Dermis microvascular lymphatic vessel endothelial cell (primary cell): ENCODE measurements at regions not wholly inside any gene's neighbourhood (a gene's known extent, or its start where the extent isn't known, plus 50 kb on each side); places are given as distances from the start of the nearest gene placed in this dataset.

Experiments
- DNase-seq, 2 donors: peaks; one replicate each; pipeline versions ENCODE4 v3.0.0 to v3.0.0-alpha.2; 2010; ENCODE audit warnings: low read depth in 2 of 2

- no peak for DNase-seq
These were observed 128.5 kb upstream of the VRK2 start for GRCh38 chr2:57918126-57918525.

- DNase-seq, result no peak
These were observed 126.2 kb upstream of the VRK2 start for GRCh38 chr2:57920342-57920939.

DNA sequence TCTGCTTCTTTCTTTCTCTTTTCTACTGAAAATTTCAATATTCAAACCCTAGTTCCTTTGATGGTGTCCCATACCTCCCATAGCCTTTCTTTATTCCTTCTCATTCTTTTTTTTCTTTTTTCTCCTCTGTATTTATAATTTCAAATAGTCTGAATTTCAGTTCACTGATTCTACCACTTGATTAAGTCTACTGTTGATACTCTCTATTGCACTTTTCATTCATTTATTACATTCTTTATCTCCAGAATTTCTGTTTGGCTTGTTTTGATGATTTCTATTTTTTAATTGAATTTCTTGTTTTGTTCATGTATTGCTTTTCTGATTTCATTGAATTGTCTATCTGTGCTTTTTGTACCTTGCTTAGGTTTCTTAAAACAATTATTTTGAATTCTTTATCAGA, 111.9 kb upstream of the VRK2 start:
- no peak for DNase-seq

- DNase-seq, result no peak
These were observed 110.4 kb upstream of the VRK2 start for GRCh38 chr2:57936216-57936615.

DNA sequence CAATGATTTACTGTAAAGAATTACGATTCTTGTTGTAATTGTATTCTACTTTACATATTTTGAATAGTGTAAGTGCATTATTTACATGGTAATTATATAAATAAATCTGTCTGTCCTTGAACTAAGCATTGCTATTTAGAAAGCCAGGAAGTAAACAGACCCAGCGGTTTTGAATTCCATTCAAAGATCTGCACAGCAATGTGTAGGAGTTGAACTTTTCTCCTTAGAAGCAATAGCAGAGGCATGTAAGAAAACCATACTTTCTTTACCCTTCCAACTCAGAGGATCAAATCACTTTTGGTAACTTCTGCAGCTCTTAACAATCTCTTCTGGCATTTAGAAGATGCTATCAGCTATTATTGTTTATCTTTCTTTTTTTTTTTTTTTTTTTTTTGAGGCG, 109.2 kb upstream of the VRK2 start:
- DNase-seq, result no peak

DNA sequence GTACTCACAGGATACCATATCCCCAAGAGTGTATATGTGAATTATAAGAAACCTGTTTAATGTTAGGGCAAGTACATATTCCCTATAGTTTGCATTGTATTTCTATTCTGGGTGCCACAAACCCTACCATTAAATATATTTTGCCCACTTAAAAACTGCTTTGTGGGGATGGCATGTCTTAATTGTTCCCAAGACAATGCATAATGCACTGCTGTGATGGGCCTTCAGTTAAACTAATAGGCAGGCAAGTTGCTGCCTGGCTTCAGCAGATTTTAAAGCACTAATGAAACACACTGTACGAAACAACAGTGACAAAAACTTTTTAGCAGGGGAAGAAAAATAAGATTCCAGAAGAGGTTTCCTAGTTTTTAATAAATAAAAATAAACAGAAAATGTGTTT, 104.8 kb upstream of the VRK2 start:
- no peak for DNase-seq

GRCh38 chr2:57943315-57943714, 103.3 kb upstream of the VRK2 start:
- no peak for DNase-seq

GRCh38 chr2:57947398-57947797, 99.2 kb upstream of the VRK2 start:
- DNase-seq, result no peak

DNA sequence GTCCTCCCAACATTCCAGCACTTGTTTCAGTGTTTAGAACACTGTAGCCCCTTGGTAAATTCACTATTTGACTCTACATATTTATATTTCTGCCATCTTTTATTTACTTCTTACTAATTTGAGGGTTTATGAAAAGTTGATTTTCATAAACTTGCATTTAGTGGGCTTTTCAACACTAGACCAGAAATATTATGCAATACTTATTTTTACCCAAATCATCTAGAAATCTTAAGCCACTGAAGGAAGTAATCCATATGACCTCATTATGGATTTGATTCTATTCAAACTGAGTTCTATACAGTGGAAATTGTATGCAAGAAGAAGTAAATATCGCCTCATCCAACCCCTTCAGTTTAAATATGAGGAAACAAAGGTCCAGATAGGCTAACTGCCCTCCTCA, 92.6 kb upstream of the VRK2 start:
- no peak for DNase-seq

GRCh38 chr2:57957238-57957637, 89.4 kb upstream of the VRK2 start:
- no peak for DNase-seq

DNA sequence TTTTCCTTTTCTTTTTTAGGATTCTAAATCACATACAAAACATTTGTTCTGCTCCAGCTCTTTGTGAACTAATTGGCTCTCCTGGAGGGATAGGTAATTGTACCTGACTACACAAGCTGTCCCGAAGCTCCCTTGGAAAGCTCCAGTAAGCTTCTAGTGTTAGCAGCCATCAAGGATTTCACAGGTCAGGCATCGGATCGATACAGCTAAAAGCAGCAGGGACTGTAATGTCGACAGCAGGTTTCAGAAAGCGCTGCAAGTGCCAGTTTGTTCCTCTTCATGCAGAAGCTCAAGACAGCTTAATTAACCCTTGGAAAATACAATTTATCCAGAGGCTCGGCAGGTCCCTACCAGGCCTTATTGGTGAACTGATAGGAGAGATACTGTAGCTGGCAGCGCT, 87.2 kb upstream of the VRK2 start:
- no peak for DNase-seq

GRCh38 chr2:57962861-57963260, 83.7 kb upstream of the VRK2 start:
- DNase-seq, result no peak

DNA sequence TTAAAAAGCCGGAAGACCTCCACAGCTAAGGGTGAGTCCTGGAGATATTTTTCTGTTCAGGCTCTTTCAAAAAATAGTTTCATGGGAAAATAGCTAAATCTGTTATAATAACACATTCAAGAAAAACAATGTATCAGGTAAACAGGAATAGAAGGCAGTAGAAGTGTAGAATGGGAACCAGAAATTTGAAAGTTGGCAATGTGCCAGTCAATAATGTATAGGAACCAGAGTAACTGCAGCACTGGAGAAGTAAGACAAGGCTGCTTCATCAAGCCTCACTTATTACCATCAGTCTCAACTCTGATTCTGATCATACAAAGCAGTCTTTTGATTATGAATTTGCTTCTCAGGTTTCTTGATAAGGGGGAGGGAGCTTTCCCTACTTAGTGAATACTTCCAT, 81.4 kb upstream of the VRK2 start:
- no peak for DNase-seq

GRCh38 chr2:57965961-57966360, 80.6 kb upstream of the VRK2 start:
- no peak for DNase-seq

DNA sequence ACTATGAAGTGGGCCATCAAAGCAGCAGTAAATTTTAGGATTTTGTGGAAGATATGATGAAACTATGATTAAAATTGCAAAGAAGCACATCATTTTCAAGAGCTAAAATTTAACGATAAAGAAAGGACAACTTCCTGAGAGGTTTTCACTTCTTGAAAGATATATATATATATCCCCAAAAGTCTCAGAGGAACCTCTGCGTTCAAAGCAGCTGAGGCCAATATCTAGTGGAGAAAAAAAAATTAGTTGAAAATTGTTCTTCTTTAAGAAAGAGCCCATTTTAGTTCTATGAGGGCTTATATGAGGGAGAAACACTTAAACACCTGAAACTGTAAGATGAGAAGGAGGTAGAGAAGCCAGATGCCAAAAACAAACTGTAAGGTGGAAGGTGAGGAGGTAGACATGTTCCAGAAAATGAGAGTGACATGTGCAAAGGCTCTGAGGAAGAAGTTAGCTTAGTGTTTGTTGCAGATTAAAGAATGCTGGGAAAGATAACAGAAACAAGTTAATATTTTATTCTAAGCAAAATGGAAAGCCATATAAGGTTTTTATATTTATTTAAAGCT, 72.9 kb upstream of the VRK2 start:
- no peak for DNase-seq

- DNase-seq, result no peak
These were observed 67.4 kb upstream of the VRK2 start for GRCh38 chr2:57979158-57979557.

DNA sequence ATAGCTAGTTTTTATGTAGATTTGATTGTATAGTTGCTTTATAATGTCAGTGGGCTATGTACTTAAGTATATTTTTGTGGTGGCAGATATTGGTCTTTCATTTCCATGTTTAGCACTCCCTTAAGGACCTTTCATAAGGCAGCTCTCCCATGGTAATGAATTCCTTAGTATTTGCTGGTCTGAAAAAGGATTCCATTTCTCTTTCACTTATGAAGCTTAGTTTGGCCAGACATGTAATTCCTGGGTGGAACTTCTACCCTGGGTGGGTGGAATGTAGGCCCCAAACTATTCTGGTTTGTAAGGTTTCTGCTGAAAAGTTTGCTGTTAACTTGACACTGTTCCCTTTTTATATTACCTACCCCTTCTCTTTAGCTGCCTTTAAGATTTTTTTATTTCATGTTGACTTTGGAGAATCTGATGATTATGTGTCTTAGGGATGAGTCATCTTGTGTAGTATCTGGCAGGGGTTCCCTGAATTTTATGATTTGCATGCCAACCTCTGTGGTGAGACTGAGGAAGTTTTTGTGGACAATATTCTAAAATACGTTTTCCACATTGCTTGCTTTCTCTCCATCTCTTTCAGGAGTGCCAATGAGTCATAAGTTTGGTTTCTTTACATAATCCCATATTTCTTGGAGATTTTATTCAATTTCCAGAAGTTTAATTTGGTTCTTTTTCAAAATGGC, 65.4 kb upstream of the VRK2 start:
- no peak for DNase-seq

- no peak for DNase-seq
These were observed 58.6 kb upstream of the VRK2 start for GRCh38 chr2:57987835-57988573.

- DNase-seq, result no peak
These were observed 56.4 kb upstream of the VRK2 start for GRCh38 chr2:57990118-57990725.
